ENCODE measurements at regions not wholly inside any gene's neighbourhood (a gene's known extent, or its start where the extent isn't known, plus 50 kb on each side); places are given as distances from the start of the nearest gene placed in this dataset.

GRCh38 chr9:26066237-26066636, 388.0 kb upstream of the TUSC1 start:
- no peak for ATAC-seq
- DNase-seq (ENCODE audit: low spot score) = no peak
- intact Hi-C loops (cut with DNase I) = no loop called here

GRCh38 chr9:26061948-26062575, 383.8 kb upstream of the TUSC1 start:
- ATAC-seq = peak; percentile 74
- DNase-seq (ENCODE audit: low spot score) = no peak
- intact Hi-C loops (cut with DNase I) = no loop called here

- intact Hi-C loops (cut with DNase I) = no loop called here
- DNase-seq (ENCODE audit: low spot score) (no peak), ATAC-seq (no peak)
Observed at GRCh38 chr9:26058111-26058895, 380.1 kb upstream of the TUSC1 start.

- DNase-seq (ENCODE audit: low spot score) = no peak
- no peak for ATAC-seq
- intact Hi-C loops (cut with DNase I) = no loop called here
Observed at GRCh38 chr9:26057050-26057449, 378.8 kb upstream of the TUSC1 start.

- ATAC-seq (no peak), DNase-seq (ENCODE audit: low spot score) (no peak)
- intact Hi-C loops (cut with DNase I) = no loop called here
Observed at GRCh38 chr9:26054600-26055520, 376.6 kb upstream of the TUSC1 start.

- DNase-seq (ENCODE audit: low spot score) (no peak), ATAC-seq (no peak)
- intact Hi-C loops (cut with DNase I) = no loop called here
Observed at GRCh38 chr9:26053954-26054353, 375.7 kb upstream of the TUSC1 start.

- DNase-seq (ENCODE audit: low spot score) (no peak), ATAC-seq (peak; percentile 34)
- intact Hi-C loops (cut with DNase I) = loop anchor here (2.0 kb wide), 1 partner anchor 75 kb away; no protein-coding TSS in a partner anchor
Observed at GRCh38 chr9:26043431-26043830, 365.2 kb upstream of the TUSC1 start.

- no peak for ATAC-seq
- intact Hi-C loops (cut with DNase I) = loop anchor here (5.0 kb wide), 1 partner anchor 528 kb away; no protein-coding TSS in a partner anchor
- no peak for DNase-seq (ENCODE audit: low spot score)
Observed at GRCh38 chr9:26034786-26035185, 356.5 kb upstream of the TUSC1 start.

GRCh38 chr9:26033336-26033735, 355.1 kb upstream of the TUSC1 start:
- intact Hi-C loops (cut with DNase I) = no loop called here
- no peak for DNase-seq (ENCODE audit: low spot score)
- ATAC-seq = no peak

- ATAC-seq = no peak
- no peak for DNase-seq (ENCODE audit: low spot score)
- intact Hi-C loops (cut with DNase I) = no loop called here
Observed at GRCh38 chr9:26026423-26027100, 348.3 kb upstream of the TUSC1 start.

GRCh38 chr9:26013199-26013598, 335.0 kb upstream of the TUSC1 start:
- no peak for ATAC-seq
- intact Hi-C loops (cut with DNase I) = no loop called here
- no peak for DNase-seq (ENCODE audit: low spot score)

GRCh38 chr9:26012797-26013196, 334.6 kb upstream of the TUSC1 start:
- intact Hi-C loops (cut with DNase I) = no loop called here
- ATAC-seq = no peak
- no peak for DNase-seq (ENCODE audit: low spot score)

- intact Hi-C loops (cut with DNase I) = no loop called here
- ATAC-seq = no peak
- no peak for DNase-seq (ENCODE audit: low spot score)
Observed at GRCh38 chr9:25994605-25995004, 316.4 kb upstream of the TUSC1 start.

- DNase-seq (ENCODE audit: low spot score) (no peak), ATAC-seq (no peak)
- intact Hi-C loops (cut with DNase I) = no loop called here
Observed at GRCh38 chr9:25990376-25990775, 312.1 kb upstream of the TUSC1 start.

- ATAC-seq (no peak), DNase-seq (ENCODE audit: low spot score) (no peak)
- intact Hi-C loops (cut with DNase I) = no loop called here
Observed at GRCh38 chr9:25975667-25976066, 297.4 kb upstream of the TUSC1 start.

- intact Hi-C loops (cut with DNase I) = no loop called here
Observed at GRCh38 chr9:25964239-25964638, 286.0 kb upstream of the TUSC1 start.

GRCh38 chr9:25960178-25960577, 281.9 kb upstream of the TUSC1 start:
- DNase-seq (ENCODE audit: low spot score) (no peak), ATAC-seq (no peak)
- intact Hi-C loops (cut with DNase I) = no loop called here

More at GRCh38 chr9:25964239-25964638, 286.0 kb upstream of the TUSC1 start:
- ATAC-seq (no peak), DNase-seq (ENCODE audit: low spot score) (no peak)

- DNase-seq (ENCODE audit: low spot score) (no peak), ATAC-seq (no peak)
- intact Hi-C loops (cut with DNase I) = no loop called here
Observed at GRCh38 chr9:25954209-25954608, 276.0 kb upstream of the TUSC1 start.

GRCh38 chr9:25948182-25948581, 269.9 kb upstream of the TUSC1 start:
- DNase-seq (ENCODE audit: low spot score) (no peak), ATAC-seq (no peak)
- intact Hi-C loops (cut with DNase I) = no loop called here
